ENCODE measurements at regions not wholly inside any gene's neighbourhood (a gene's known extent, or its start where the extent isn't known, plus 50 kb on each side); places are given as distances from the start of the nearest gene placed in this dataset.

DNA sequence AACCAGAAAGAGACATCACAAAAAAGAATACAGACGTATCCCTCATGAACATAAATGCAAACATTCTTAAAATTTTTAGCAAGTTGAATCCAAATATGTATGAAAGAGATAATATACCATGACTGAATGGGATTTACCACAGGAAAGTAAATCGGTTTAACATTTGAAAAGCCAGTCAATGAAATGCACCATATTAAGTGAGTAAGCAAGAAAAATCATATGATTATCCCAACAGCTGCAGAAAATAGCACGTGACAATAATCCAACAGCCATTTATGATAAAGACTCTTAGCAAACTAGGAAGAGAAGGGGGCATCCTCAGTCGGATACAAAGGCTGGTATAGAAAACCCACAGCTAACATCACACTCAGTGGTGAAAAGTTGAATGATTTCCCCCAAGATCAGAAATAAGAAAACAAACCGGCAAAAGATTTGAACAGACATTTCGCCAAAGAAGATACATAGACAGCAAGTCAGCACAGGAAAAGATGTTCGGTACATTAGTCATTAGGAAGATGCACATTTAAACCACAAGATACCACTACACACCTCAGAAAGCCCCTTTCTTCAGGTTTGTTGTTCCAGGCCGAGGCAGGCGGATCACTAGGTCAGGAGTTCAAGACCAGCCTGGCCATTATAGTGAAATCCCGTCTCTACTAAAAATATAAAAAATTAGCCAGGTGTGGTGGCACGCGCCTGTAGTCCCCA is 144.3 kb downstream of the INHBB start (continued):
- TF ChIP-seq, protein P1, sequence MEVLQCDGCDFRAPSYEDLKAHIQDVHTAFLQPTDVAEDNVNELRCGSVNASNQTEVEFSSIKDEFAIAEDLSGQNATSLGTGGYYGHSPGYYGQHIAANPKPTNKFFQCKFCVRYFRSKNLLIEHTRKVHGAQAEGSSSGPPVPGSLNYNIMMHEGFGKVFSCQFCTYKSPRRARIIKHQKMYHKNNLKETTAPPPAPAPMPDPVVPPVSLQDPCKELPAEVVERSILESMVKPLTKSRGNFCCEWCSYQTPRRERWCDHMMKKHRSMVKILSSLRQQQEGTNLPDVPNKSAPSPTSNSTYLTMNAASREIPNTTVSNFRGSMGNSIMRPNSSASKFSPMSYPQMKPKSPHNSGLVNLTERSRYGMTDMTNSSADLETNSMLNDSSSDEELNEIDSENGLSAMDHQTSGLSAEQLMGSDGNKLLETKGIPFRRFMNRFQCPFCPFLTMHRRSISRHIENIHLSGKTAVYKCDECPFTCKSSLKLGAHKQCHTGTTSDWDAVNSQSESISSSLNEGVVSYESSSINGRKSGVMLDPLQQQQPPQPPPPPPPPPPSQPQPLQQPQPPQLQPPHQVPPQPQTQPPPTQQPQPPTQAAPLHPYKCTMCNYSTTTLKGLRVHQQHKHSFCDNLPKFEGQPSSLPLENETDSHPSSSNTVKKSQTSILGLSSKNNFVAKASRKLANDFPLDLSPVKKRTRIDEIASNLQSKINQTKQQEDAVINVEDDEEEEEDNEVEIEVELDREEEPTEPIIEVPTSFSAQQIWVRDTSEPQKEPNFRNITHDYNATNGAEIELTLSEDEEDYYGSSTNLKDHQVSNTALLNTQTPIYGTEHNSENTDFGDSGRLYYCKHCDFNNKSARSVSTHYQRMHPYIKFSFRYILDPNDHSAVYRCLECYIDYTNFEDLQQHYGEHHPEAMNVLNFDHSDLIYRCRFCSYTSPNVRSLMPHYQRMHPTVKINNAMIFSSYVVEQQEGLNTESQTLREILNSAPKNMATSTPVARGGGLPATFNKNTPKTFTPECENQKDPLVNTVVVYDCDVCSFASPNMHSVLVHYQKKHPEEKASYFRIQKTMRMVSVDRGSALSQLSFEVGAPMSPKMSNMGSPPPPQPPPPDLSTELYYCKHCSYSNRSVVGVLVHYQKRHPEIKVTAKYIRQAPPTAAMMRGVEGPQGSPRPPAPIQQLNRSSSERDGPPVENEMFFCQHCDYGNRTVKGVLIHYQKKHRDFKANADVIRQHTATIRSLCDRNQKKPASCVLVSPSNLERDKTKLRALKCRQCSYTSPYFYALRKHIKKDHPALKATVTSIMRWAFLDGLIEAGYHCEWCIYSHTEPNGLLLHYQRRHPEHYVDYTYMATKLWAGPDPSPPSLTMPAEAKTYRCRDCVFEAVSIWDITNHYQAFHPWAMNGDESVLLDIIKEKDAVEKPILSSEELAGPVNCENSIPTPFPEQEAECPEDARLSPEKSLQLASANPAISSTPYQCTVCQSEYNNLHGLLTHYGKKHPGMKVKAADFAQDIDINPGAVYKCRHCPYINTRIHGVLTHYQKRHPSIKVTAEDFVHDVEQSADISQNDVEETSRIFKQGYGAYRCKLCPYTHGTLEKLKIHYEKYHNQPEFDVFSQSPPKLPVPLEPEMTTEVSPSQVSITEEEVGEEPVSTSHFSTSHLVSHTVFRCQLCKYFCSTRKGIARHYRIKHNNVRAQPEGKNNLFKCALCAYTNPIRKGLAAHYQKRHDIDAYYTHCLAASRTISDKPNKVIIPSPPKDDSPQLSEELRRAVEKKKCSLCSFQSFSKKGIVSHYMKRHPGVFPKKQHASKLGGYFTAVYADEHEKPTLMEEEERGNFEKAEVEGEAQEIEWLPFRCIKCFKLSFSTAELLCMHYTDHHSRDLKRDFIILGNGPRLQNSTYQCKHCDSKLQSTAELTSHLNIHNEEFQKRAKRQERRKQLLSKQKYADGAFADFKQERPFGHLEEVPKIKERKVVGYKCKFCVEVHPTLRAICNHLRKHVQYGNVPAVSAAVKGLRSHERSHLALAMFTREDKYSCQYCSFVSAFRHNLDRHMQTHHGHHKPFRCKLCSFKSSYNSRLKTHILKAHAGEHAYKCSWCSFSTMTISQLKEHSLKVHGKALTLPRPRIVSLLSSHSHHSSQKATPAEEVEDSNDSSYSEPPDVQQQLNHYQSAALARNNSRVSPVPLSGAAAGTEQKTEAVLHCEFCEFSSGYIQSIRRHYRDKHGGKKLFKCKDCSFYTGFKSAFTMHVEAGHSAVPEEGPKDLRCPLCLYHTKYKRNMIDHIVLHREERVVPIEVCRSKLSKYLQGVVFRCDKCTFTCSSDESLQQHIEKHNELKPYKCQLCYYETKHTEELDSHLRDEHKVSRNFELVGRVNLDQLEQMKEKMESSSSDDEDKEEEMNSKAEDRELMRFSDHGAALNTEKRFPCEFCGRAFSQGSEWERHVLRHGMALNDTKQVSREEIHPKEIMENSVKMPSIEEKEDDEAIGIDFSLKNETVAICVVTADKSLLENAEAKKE (CRISPR knock-in tag; IDR thresholded peaks at IDR 0.05) = no peak
- TF ChIP-seq NANOG (IDR thresholded peaks at IDR 0.05; ENCODE audit: borderline replicate concordance) (no peak), CTCF (conservative IDR thresholded peaks at IDR 0.05; ENCODE audit: low read depth in 2 of 2) (no peak)

- Mint-ChIP-seq H3K27ac (no peak overlapping the region), H3K9me3 (no peaks in the 10 kb centered on the region), H3K4me3 (no peak overlapping the region), H3K36me3 (ENCODE audit: low read depth) (no peaks in the 10 kb centered on the region), H3K4me1 (peaks cover 2% of the 10 kb centered on the region; the same call in 1 of the 3 replicates), H3K27me3 (ENCODE audit: insufficient read depth, low read depth, poor library complexity) (peaks cover 9% of the 10 kb centered on the region)
- Histone ChIP-seq H3F3A (replicated peaks; ENCODE audit: low read depth) (no peaks in the 10 kb centered on the region), H2AFZ (no peak overlapping the region), H3K4me3 (no peak overlapping the region), H3K4me1 (ENCODE audit: insufficient read depth) (no peaks in the 10 kb centered on the region), H3K27ac (ENCODE audit: low read depth) (no peak overlapping the region), H3K36me3 (ENCODE audit: insufficient read depth) (no peaks in the 10 kb centered on the region), H3K79me2 (replicated peaks; ENCODE audit: insufficient read depth) (no peaks in the 10 kb centered on the region), H3K9me2 (ENCODE audit: insufficient read depth) (no peaks in the 10 kb centered on the region), H4K20me1 (replicated peaks; ENCODE audit: insufficient read depth) (peaks cover 3% of the 10 kb centered on the region; the same call in 1 of the 2 replicates), H3K4me2 (no peak overlapping the region), H3K27me3 (ENCODE audit: insufficient read depth) (no peaks in the 10 kb centered on the region)
- DNase-seq (ENCODE audit: low spot score) (no peak), ATAC-seq (no peak)
- TF ChIP-seq, protein P1 (CRISPR knock-in tag; IDR thresholded peaks at IDR 0.05) = no peak
- no peak for TF ChIP-seq JUNB (IDR thresholded peaks at IDR 0.05; ENCODE audit: unreplicated experiment)
- no peak for TF ChIP-seq EZH2phosphoT487 (IDR thresholded peaks at IDR 0.05; ENCODE audit: unreplicated experiment)
These were observed 145.2 kb downstream of the INHBB start for GRCh38 chr2:120491111-120491625.
